GM19438 (cell line): ENCODE measurements at regions not wholly inside any gene's neighbourhood (a gene's known extent, or its start where the extent isn't known, plus 50 kb on each side); places are given as distances from the start of the nearest gene placed in this dataset.

Source experiments
- ATAC-seq: cut with Tn5 transposase; IDR thresholded peaks from one replicate; pipeline ENCODE4 v1.9.1; 2021; ENCODE audit warnings: low read depth; ENCODE audit not compliant: unreplicated experiment

DNA sequence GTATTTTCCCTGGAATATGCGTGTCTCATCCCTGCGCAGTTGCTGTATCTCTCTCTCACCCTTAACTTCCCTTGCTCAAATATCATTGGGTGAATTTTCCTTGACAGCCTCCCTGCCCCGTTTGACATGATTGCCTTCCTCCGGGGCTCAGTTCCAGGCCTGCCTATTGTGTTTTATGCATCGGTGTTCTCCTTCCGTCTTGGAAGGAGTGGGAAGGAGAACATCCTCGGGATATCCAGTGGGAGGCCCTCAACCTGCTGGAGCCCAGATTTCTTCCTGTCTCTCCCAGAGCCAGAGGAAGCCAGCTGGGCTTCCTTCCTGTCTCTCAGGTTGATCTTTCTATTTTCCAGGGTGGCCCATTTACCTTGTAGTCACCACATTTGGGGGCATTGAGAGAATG is 434.7 kb upstream of the HS6ST1 start:
- ATAC-seq, result no peak

DNA sequence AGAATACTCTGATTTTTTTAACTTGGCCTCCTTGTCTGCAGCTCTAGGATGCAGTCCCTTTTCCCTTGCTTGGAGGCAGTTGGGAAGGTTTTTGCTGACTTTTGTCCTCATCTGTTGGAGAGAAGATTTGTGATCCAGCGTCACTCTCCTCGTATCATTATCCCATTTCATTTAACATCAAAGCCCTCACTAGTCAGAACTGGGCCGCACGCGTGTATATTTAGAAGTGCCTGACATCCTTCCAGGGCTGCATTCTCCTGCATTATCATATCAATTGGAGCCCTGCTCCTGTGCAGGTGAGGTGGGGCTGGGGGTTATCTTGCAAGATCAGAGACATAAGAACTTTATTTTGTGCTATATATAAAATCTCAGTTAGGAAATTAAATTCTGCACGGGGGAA is 435.1 kb upstream of the HS6ST1 start:
- ATAC-seq, result peak; percentile 6

DNA sequence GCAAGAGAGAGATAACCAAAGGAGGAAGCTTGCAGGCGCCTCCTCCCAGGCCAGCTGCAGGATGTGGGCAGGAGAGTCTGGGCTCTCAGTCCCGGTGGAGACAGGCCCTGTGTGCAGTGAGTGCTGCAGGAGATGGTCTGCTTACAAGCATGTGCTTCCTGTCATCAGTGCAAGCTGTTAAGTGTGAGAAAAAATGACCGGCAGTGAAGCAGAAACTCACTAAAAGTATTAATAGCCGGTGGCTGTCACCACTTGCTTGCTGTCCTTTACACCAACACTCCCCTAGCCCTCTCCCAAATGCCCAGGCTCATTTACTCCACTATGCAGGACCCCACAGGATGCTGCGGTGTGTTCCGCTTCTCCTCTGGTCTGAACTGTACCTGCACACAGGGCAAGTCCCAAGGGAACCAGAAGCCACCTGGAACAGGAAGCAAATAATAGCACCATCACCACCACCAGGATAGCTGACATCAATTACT is 435.6 kb upstream of the HS6ST1 start:
- peak; percentile 95 for ATAC-seq

DNA sequence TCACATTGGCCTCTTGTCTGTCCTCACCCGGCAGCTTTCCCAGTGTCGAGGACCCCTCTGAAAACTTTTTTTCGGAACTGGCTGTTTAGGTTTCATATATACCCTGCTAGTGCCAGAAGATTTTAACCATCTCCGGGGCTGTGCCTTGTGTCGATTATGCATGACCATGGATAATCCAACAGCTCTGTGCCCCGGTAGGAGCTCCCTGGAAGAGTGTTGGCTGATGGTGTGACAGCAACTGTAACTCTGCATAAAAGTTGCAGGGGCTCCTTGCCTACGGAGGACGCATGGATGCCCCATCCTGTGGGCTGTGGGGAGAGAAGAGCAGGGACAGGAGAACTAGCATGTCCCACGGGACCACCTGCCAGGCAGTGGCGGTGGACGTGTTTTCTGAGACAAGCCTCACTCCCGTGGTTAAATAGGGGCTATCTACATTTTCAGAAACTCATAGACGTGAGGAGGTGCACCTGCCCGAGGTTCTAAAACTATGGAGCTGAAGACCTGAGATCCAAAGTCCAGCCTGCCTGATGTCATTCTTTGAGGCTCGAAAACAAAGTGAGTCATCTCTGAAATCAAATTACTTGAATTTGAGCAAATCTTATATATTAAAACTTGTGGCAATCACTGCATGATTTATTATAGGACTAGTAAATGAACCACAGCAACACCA is 437.2 kb upstream of the HS6ST1 start:
- no peak for ATAC-seq

DNA sequence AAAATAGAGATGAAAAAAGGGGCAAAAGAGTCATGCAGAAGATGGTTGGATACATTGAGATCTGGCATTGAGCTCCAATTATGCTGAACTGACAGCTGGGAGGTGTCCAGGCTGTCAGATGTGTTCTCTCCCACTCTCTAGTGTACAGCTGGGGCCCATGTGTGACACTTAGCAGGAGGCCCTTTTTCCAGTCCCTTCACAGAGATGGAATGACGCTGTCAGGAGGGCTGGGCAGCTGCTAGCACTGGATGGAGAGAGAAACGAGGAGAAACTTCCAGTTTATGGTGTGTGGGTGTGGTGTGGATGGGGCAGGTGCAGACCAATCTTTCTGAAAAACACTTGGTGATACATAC is 437.7 kb upstream of the HS6ST1 start:
- no peak for ATAC-seq

DNA sequence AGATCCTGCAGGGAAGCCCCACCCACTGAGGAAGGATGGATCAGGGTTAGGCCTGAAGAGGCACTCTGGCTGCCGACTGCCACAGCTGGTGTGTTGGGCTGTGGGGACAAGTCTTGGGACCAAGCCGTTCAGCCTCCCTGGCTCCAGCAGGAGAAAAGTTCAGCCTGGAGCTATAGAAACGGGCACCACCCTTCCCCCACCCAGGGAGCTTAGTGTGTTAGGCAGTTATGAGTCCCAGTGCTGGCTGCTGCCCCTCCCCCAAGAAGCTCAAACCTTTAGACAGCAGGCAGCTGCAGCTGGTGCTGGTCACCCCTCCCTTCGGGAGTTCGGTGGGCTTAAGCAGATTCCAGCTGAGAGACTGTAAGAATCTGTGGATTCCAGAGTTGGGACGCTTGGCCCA is 447.1 kb upstream of the HS6ST1 start:
- ATAC-seq, result no peak

DNA sequence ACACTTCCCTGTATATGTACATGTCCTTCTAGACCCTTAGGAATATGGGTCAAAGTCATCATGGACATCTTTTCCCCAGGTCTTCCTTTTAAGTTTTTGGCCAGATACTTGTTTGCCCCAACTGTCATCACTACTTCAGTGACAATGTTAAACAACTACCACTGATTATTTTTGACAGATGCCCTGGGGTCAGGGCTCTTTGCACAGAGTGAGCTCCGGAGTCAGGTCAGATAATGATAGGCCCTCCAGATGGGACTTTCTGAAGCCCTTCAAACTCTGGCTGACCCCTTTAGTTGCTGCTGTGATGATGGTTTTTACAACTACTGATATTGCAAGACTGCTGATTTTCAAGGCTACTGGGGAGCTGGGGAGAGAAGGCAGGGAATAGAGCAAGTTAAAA is 449.4 kb upstream of the HS6ST1 start:
- ATAC-seq, result no peak

DNA sequence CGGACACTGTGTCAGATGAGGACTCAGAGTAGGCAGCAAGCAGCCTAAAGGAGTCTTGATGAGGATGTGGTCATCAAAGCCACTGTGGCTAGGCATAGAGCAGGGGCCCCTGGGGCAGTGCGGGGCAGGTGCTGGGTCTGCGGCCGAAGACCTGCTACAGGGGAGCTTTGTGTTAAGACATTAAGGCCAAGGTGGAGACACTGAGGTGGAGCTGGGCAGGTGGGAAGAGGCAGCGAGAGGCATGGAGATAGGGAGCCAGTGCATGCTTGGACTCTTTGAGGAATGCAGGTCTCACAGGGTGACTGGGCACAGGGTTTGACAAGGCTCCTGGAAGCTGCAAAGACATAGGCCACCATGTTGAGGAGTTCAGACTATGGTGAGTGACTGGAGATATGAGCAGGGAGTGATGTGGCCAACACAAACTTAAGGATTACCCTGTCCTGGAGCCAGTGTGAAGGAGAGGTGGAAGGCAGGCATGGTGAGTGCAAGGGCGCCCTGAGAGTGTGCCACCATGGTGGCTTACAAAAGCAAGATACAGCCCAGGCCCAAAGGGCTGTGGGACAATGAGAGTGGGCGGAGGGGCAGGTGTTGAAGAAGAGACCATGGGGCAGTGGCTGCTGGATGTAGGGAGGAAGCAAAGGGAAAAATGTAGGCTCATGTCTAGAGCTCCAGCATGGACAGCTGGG is 450.9 kb upstream of the HS6ST1 start:
- ATAC-seq, result no peak

DNA sequence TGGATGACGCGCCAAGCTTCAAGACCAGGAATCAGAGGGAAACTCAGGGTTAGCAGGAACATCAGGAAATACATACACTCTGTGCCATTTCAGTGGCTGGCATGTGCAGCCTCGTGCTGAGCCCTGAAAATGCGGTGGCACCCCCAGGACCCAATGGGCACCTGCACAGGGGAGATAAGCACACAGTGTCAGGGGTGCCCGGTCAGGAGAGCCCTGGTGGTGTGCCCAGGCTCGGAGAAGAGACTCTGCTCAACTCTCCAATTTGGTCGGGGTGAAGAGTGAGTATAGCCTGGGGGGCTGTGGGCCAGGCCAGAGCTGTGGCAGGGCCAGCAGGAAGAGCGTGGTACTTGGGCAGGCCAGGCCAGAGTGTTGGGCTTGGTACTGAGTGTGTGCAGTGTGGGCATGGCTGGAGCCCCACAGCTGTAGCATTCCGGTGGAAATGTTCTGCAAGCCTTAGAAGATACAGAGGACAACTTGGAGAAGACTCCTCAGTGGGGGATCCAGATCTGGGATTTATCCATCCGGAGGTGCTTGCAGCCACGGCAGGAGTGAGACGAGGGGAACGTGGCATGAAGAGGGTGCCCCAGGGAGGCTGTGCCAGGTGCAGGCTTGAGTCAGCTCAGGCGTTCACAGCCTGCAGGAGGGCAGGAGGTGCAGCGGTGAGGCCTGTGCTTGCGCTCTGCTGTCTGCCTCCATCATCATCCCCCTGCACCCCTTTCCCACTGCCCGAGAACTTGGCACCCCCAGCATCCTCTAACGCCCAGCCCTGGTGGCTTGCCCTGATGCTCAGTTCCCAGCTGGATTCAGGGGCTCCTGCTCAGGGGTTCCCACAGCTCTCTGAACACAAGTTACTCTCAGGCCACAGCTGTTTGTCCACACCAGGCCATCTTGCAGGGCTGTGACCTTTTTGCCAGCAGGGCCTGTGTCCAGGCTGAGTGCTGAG is 451.7 kb upstream of the HS6ST1 start:
- ATAC-seq, result no peak

DNA sequence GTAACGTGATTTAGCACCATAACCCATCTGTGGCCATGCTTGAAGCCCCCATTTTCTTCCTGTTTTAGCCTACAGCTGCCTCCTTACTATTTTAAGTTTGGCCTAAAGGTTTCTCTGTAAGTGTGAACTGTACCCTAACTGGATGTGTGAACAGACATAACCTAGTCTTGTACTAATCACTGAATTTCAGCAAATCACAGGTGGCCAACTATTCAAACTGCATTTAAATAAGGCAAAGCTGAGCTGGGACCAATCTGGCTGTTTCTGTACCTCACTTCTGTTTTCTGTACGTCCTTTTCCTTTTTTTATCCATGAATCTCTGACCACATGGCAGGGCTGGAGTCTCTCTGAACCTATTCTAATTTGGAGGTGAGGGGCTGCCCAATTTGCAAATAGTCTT is 452.7 kb upstream of the HS6ST1 start:
- ATAC-seq, result no peak

DNA sequence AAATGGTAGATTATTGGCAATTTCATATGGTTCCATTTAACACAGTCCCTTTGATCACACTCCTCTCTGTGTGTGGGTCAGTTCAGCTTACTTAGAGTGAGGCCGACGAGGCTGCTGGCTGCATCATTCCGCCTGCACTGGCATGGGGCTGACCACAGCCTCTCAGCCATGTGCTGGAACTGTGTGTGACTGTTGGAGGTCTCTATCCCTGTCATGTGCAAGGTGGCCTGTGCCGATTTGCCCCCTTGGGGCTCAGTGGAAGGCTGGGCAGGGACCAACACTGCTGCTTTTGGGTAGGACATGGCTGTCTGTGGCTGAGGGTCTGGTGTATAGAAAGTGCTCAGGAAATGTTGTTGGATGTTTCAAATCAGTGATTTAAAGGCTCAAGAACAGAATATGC is 454.0 kb upstream of the HS6ST1 start:
- no peak for ATAC-seq

DNA sequence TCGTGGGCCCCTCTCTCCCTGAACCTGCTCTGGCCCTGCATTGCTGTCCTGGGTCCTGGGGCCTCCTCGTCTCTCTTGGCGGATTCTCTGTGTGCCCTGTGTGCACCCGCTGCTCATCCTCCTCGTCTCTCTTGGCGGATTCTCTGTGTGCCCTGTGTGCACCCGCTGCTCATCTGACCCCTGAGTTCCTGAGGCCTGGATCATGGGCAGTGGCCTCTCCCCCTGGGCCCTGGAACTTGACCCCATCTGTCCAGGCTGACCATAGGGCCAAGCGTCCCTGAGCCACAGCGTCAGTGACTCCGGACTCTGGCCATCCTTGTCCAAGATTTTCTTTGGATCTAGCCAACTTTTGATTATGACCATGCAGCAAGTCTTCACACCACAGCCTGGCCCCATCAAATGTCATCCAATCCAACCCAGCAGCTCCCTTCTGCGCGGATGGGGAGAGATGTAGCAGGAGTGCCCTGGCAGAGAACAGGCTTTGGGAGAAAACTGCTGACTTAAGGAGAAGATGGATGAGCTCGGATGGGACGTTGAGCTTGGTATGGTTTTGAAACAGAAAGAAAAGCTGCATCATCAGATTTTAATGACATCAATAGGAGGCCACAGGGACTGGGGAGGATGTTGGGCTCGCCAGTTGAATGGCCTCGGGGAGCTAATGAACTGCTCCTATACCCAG is 455.1 kb upstream of the HS6ST1 start:
- ATAC-seq, result no peak

DNA sequence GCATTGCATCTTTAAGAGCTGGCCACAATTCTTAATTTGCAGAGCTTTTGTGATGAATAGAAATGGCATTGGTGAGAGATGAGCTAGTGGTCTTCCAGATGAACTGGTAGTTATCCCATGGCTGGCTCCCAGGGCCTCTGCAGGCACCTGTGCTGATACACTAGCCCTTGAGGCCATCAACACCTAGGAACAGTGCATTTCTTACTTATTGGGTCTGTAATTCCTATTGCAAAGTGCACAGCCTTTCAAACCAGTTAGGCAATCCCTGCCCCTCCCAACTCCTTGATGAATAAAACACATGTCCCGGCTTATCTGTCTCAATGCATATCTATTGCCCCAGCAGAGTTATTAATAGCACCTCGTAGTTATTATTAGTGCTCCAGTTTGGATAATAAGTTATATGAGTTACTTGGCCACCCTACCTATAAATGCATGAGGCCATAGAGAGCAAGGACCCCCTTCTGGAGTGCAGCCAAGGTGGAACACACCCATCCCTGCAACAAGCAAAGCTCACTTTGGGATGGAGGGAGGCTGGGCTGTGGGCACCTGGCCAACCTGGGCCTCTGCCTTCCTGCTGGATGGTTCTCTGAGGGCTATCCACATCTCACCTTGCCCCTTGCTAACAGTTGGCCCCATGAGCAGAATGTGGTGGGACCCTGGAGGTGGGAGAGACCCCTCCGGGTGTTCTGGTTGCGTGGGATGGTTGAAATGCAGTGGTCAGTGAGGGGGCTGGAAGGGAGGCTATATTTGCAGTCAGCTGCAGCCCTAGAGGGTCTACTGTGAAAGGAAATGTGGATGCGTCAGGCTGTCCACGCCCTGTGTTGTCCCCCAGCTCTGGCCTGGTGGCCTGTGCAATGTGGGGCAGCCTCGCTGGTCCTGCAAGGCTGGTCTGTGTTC is 455.9 kb upstream of the HS6ST1 start:
- no peak for ATAC-seq

DNA sequence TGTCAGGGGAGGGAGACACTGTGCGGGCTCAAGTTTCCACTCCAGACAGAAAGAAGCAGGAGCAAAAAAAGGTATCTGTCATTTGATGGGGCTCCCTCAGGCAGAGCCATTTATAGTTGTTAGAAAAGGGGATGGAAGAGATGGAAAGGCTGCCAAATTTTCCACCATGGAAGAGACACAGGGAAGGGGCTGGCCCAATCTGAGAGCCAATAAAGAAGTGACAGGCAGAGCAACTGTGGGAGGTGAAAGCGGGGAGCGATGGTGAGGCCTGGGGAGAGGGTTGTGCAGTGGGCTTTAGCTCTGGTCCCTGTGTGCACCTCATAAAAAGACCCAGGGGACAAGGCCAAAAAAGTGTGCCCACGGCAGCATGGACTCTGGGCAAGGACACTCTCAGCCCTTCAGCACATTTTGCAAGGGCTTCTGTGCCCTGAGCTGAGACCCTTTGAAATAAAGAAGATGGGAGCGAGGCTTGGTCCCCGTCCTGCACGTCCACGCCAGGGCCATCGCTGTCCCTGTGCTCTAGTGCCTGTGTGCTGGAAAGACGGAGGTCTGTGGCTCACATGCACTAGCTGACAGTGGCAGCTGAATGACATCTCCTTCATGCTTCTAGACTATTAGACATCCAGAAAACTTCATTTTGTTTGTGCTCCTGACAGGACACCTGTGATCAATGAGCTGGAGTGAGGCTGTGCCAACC is 456.7 kb upstream of the HS6ST1 start:
- ATAC-seq, result no peak

DNA sequence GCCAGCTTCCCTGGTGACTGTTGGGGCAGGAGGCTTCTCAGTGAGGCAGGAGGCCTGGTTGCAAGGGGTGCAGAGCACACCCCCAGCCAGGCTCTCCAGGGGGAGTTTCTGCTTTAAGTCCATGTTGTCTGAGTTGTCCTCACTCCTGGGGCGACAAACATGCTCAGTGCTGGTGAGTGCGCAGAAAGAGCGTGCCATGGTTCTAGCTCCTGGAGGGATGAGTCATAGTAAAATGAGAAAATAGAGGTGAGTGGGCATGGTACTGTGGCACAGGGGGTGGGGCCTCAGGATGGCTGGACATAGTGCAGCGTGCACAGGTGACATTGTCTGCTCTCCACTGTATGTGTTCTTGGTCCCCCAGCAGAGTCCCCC is 457.2 kb upstream of the HS6ST1 start:
- no peak for ATAC-seq

DNA sequence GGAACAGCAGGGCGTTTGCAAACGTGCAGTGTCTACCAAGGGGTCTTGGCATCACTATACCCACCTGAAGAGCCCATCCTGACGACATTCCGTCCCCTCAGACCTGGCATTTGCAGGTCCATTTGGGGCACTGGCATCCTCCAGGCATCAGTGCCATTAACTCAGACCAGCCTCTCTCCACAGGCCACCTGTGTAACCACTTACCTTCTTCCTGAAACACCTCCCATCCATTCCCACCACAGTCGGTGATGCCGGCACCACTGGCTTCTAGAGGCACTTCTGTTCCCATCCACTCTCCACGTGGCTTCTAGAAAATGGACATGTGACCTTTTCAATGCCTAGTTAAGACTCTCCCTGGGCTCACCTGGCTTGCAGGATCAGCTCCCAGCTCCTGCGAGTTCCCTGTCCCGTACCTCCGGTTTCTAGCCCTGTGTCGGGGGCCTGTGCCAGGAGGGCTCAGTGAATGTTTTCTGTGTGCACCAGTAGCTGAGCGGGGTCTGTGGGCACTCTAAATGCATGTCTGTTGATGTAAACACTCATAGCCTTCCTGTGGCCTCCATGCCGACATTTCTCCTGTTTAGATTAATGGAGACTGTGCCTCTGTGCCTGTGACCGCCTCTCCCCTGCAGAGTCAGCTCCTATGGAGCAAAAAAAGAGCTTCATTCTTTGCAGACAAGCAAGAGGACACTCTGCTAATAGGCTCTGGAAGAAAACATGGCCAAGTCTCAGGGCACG is 458.0 kb upstream of the HS6ST1 start:
- ATAC-seq, result no peak

DNA sequence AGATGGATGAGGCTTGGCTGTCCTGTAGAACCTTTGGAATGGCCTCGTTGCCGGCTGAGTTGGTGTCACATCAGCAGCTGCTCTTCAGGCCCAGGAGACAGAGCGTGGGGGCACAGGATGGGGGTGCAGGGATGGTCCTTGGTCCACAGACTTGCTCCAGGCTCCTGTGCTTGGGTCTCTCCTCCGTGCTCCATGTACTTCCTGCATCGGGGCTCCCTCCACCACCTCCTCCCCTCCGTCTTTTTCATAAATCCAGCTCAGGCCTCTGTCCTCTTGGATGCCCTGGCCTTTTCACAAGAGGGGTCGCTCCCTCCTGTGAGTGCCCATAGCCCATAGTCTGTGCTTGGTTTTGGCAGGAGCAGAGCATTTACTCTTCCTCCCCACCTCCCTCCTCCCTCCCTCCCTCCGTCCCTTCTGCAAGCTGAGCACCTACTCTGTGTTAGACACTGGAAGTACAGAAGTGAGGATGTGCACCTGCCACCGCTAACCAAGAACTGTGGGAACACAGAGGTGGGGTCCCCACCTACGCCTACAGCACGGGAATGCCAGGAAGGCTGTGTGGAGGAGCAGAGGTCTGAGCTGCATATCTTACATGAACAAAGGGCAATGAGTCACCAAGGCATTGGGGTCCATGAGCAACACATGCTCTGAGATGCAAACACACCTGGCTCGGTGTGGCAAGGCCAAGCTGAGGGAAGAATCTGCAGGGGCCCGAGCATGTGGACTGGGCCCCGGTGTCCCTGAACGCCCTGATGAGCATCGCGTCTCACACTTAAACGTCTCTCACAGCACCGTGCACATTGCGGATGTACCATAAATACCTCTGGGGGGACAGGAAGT is 458.7 kb upstream of the HS6ST1 start:
- ATAC-seq, result no peak

DNA sequence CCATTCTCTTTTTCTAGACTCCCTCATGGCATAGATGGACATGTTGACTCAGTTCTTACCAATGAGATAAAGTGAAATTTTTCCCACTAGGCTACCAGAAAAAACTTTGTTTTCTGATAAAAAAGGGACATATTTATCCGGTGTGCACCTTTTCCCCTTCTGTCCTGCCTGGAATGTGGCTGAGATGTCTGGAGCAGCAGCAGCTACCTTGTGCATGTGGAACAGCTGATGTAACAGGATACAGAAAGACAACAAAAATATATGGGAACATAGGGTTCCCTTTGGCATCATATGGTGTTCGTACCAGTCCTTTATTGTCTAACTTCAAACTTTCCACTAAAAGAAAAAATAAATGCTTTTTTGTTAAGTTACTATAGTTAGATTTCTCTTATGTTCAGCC is 460.2 kb upstream of the HS6ST1 start:
- no peak for ATAC-seq
